ENCODE measurements at regions not wholly inside any gene's neighbourhood (a gene's known extent, or its start where the extent isn't known, plus 50 kb on each side); places are given as distances from the start of the nearest gene placed in this dataset.
A peak's percentile ranks its signal among the peaks of the same experiment; 100 is the strongest.

DNA sequence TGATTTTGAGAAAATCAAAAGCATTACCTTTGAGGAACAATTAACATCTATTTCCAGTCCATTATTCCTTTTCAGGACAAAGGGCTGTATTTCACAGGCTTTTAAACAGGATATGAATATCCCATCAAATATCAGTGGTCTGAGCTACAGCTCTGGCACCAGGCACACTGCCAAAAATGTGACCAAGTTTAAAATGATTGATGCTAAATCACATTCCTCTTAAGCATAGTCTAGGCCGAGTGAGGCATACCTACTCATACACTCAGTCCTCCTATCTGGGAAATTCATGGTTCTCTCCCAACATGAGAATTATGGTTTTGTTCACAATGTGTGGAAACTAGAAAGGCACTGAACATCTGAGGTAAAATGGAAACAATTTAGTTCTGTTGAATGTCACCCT lies 683.5 kb downstream of the TUSC7 start:
- no peaks in the 10 kb centered on the region for H3K27me3 ChIP-seq
- no peaks in the 10 kb centered on the region for H4K20me1 ChIP-seq
- H3K4me3 ChIP-seq: no peak overlapping the region
- no peak for TF ChIP-seq Cebpa-rat (IDR thresholded peaks at IDR 0.05)
- no peak overlapping the region for H3K4me2 ChIP-seq
- H3K9ac ChIP-seq: no peak overlapping the region
- H3K36me3 ChIP-seq: no peaks in the 10 kb centered on the region
- no peak overlapping the region for H3K27ac ChIP-seq
- H3K9me3 ChIP-seq (replicated peaks in 1 of 11): no peaks in the 10 kb centered on the region
- peaks cover 0 to 16% (median 12%) of the 10 kb centered on the region in 10 experiments; a peak in 12 of 20 replicates for H3K4me1 ChIP-seq

DNA sequence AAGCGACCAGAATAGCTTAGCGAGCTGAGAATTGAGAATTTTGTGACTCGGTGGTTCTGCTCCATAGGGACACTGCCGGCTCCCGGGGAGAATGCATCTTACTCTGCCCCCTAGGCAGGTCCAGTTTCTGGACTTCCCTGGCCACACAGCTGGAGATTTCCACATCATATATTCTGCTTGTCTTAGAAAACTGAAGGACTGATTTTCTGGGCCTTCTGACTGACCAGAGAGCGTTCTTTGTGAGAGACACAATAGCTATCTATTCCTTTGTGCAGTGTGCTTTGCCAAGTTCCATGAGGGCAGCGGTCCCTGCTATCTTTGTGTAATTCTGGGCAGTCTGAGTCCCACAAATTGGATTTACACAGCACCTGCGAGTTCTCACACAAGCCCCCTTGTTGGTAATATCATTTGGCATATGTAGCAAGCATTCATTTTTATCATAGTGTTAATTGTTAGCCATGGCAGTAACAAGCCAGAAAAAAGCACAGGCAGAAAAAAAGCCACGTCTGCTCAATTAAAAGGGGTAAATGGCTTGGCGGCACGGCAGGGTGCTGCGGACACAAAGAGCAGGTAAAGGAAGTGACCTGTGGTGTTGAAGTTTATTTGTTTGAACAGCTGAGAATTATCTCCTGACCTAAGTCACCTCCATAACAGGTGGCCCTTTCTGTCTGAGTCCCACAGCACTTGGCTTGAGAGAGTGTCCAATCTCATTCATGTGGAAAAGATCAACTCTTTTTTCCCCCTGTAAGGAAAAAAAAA lies 688.7 kb downstream of the TUSC7 start:
- Histone ChIP-seq H3K9ac (no peak overlapping the region), H3K4me2 (no peak overlapping the region), H3K27me3 (no peaks in the 10 kb centered on the region), H3K4me3 (no peak overlapping the region), H3K36me3 (no peaks in the 10 kb centered on the region), H3K9me3 (replicated peaks in 1 of 11) (no peaks in the 10 kb centered on the region), H3K4me1 (no peaks in the 10 kb centered on the region), H4K20me1 (no peaks in the 10 kb centered on the region), H3K27ac (no peak overlapping the region)
- TF ChIP-seq Cebpa-rat (IDR thresholded peaks at IDR 0.05): no peak

DNA sequence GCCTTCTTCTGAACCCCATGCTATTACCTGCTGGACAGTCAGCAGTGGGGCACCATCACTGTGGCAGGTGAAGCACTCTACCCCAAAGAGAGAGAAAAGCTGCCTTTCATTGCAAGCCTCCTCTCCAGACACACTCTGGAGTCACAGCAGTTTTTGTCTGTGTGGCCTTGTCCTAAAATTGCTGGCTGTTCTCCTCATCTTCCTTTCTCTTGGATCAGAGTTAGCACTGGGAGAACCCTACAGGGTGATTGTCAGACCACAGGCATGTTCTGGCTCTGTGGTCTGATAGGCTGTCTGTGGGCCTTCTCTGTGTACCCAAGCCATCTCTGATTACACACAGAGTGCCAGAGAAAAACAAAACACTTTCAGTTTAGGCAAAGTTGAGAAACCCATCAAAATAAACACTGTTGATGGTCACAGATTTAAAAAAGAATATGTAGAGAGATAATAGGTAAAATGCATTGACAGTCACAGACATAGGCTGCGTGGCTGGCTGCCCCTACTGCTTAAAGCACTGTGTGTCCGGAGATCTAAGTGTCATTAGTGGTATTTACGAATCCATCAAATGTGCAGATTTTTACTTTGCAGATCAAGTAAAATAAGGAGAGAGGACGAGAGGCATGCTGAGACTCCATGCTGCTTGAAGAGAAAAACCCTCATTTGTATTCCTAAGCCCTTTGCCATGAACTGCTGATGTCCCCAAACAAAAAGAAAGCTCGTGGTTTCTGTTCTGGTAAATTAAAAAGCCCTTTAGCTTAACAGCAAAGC lies 689.9 kb downstream of the TUSC7 start:
- Histone ChIP-seq H3K9me3 (replicated peaks in 1 of 11) (no peaks in the 10 kb centered on the region), H3K4me1 (peaks cover 0 to 5% (median under 1%) of the 10 kb centered on the region in 10 experiments; a peak in 9 of 20 replicates), H4K20me1 (no peaks in the 10 kb centered on the region), H3K27ac (no peak overlapping the region), H3K9ac (no peak overlapping the region), H3K4me3 (no peak overlapping the region), H3K4me2 (no peak overlapping the region), H3K36me3 (no peaks in the 10 kb centered on the region), H3K27me3 (no peaks in the 10 kb centered on the region)
- TF ChIP-seq Cebpa-rat (IDR thresholded peaks at IDR 0.05): no peak

DNA sequence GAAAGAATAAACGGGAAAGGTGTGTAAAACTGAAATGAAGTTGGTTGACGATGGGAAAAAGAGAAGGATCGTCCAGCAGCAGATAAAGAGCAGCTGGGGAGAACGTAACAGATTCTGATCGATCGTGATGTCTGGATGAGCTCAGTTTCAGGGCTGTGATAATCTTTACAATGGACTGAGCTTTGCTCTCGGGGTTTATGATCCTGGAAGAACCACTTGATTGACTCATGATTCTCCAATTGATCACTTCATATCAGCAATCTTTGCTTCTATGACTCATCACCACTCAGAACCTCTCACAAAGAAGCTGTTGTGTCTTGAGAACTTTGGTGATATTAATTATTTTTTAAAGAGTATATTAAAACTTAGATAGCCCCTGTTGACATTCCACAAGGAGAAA lies 690.7 kb downstream of the TUSC7 start:
- H3K27me3 ChIP-seq: no peaks in the 10 kb centered on the region

DNA sequence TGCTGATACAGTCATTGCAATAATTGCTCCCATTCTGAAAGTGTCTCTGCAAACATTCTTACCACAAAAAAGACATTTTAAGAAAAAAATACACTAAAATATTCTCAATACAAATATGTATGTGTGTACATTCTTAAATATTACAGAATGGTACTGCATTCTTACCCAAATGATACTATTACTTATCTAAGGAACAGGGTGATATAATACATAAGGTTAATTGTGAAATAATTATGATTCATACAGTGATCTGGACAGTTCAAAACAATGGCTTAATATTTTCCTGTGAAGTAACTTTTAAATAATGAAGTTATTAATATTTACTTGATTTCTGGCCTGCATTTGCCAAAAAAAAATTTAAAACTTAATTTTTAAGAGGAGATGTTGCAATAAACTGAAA lies 694.6 kb downstream of the TUSC7 start:
- no peak overlapping the region for H3K9ac ChIP-seq
- no peak overlapping the region for H3K27ac ChIP-seq
- H3K4me3 ChIP-seq: no peak overlapping the region
- H3K4me1 ChIP-seq: peaks cover 0 to 12% (median 9%) of the 10 kb centered on the region in 10 experiments; a peak in 11 of 20 replicates
- peak overlapping the region in 2 of 11 experiments; percentile 27 to 42; a peak in 4 of 22 replicates for H3K4me2 ChIP-seq
- no peaks in the 10 kb centered on the region for H3K27me3 ChIP-seq
- no peaks in the 10 kb centered on the region for H4K20me1 ChIP-seq
- no peaks in the 10 kb centered on the region for H3K9me3 ChIP-seq (replicated peaks in 1 of 11)
- no peaks in the 10 kb centered on the region for H3K36me3 ChIP-seq
- TF ChIP-seq Cebpa-rat (IDR thresholded peaks at IDR 0.05): no peak

More for the DNA sequence above, 690.7 kb downstream of the TUSC7 start:
- no peak overlapping the region for H3K9ac ChIP-seq
- no peaks in the 10 kb centered on the region for H3K36me3 ChIP-seq
- H3K4me3 ChIP-seq: no peak overlapping the region
- TF ChIP-seq Cebpa-rat (IDR thresholded peaks at IDR 0.05): no peak
- H3K4me1 ChIP-seq: peaks cover 0 to 11% (median 8%) of the 10 kb centered on the region in 10 experiments; a peak in 11 of 20 replicates
- no peak overlapping the region for H3K4me2 ChIP-seq
- H3K27ac ChIP-seq: no peak overlapping the region
- no peaks in the 10 kb centered on the region for H4K20me1 ChIP-seq
- H3K9me3 ChIP-seq (replicated peaks in 1 of 11): no peaks in the 10 kb centered on the region

DNA sequence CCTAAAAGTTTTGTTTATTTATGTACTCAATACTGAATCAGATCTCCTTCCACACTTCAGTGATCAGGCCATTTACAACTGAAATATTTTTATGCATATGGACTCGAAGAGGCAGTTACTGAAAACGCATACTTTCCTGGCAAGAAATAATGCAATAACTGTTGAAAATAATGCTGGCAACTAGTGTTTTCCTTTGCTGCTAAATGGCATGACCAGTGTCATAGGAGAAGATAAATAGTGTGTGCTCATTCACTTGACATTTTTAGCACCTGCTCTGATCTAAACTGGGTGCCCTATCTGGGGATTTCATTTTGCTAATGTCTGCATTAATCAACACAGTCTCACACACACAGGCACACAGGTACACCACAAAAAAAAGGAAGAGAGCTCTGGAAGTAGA lies 695.2 kb downstream of the TUSC7 start:
- Histone ChIP-seq H3K4me1 (peaks cover 0 to 12% (median 9%) of the 10 kb centered on the region in 10 experiments; a peak in 11 of 20 replicates), H3K27ac (no peak overlapping the region; a peak in 1 of 22 replicates), H3K9ac (no peak overlapping the region), H4K20me1 (no peaks in the 10 kb centered on the region), H3K9me3 (replicated peaks in 1 of 11) (no peaks in the 10 kb centered on the region), H3K27me3 (no peaks in the 10 kb centered on the region), H3K4me3 (no peak overlapping the region), H3K36me3 (no peaks in the 10 kb centered on the region), H3K4me2 (peak overlapping the region in 9 of 11 experiments; percentile 0 to 44 (median 27); a peak in 9 of 22 replicates)
- TF ChIP-seq Cebpa-rat (IDR thresholded peaks at IDR 0.05): no peak

DNA sequence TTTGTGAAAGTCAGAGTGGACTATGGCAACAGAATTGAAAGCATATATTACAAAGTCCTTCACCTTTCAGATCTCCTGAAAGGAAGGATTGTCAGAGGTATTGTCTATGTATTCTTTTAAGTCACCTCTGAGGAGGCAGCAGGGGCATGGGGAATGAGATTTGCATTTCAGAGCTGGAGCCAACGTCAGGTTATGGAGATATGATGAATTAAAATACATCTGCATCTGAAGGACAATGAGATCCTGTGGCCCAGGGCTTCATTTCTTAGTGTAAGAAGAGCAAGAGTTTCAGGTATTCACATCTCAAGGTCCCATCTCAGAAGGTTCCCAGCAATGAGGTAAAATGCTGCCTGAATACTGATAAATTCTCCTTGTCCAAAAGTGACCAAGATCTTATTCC lies 695.8 kb downstream of the TUSC7 start:
- TF ChIP-seq Cebpa-rat (IDR thresholded peaks at IDR 0.05): no peak
- H3K9me3 ChIP-seq (replicated peaks in 1 of 11): no peaks in the 10 kb centered on the region
- no peak overlapping the region for H3K4me3 ChIP-seq
- H3K4me2 ChIP-seq: peak overlapping the region in 2 of 11 experiments; percentile 33 to 44; a peak in 3 of 22 replicates
- H3K4me1 ChIP-seq: peaks cover 0 to 16% (median 10%) of the 10 kb centered on the region in 10 experiments; a peak in 11 of 20 replicates
- H3K27ac ChIP-seq: no peak overlapping the region
- H3K36me3 ChIP-seq: no peaks in the 10 kb centered on the region
- no peaks in the 10 kb centered on the region for H3K27me3 ChIP-seq
- H4K20me1 ChIP-seq: no peaks in the 10 kb centered on the region
- H3K9ac ChIP-seq: no peak overlapping the region

DNA sequence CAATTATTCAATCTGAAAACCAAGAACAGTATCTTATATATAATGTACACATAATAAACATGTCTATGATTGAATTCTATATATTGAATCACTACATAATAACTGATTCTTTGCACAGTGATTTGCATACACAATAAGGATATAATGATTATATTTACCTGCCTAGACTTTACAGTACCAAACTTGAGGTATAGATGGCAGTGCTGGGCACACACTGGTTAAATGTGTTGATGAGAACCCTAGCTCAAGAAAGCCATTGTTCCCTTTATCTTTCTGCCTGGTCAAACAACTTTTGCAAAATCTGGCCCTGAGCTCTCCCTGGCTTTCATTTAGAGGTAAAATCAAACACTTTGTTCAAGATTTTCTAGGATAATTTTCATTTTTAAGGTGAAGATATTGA lies 697.7 kb downstream of the TUSC7 start:
- Histone ChIP-seq H3K36me3 (no peaks in the 10 kb centered on the region), H3K9me3 (replicated peaks in 1 of 11) (no peaks in the 10 kb centered on the region), H3K4me1 (peaks cover 8 to 31% (median 24%) of the 10 kb centered on the region in 10 experiments; a peak in 19 of 20 replicates), H3K4me3 (no peak overlapping the region), H3K27ac (no peak overlapping the region), H3K4me2 (no peak overlapping the region), H3K9ac (no peak overlapping the region), H4K20me1 (no peaks in the 10 kb centered on the region), H3K27me3 (no peaks in the 10 kb centered on the region)
- no peak for TF ChIP-seq Cebpa-rat (IDR thresholded peaks at IDR 0.05)

DNA sequence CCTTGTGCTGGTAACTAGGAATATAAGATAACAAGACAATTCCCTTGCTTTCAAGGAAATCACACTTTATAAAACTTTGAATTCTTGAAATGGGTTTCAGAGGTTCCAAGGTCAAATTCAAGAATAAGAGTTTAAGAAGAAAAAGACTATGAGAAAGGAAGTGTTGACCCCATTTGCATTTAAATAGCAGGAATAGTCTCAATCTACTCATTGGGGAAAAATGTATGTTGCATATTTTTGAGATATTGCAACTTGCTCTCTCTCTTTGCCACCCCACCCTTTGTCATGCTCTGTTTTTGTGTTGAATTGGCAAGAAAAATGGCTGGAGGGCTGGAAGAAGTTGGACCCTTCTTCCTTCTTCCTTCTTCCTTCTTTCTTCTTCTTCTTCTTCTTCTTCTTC lies 699.2 kb downstream of the TUSC7 start:
- no peak for TF ChIP-seq Cebpa-rat (IDR thresholded peaks at IDR 0.05)

More for the DNA sequence above, 699.2 kb downstream of the TUSC7 start:
- Histone ChIP-seq H4K20me1 (no peaks in the 10 kb centered on the region), H3K36me3 (no peaks in the 10 kb centered on the region), H3K4me1 (peaks cover 8 to 33% (median 26%) of the 10 kb centered on the region in 10 experiments; a peak in 19 of 20 replicates), H3K27ac (no peak overlapping the region), H3K9me3 (replicated peaks in 1 of 11) (no peaks in the 10 kb centered on the region), H3K4me3 (no peak overlapping the region), H3K27me3 (no peaks in the 10 kb centered on the region), H3K4me2 (no peak overlapping the region), H3K9ac (no peak overlapping the region)
